HUES6 (cell line): ENCODE measurements at regions not wholly inside any gene's neighbourhood (a gene's known extent, or its start where the extent isn't known, plus 50 kb on each side); places are given as distances from the start of the nearest gene placed in this dataset.

Experiments
- H3K27ac ChIP-seq: 2 replicates; pipeline ENCODE4 v1.7.0; 2013; ENCODE audit warnings: low read depth, mild to moderate bottlenecking, low read length, inconsistent platforms
- H3K27me3 ChIP-seq: 2 replicates; pipeline ENCODE4 v1.6.1; 2013; ENCODE audit warnings: low read length; ENCODE audit not compliant: control insufficient read depth, insufficient read depth
- H3K36me3 ChIP-seq: 2 replicates; pipeline ENCODE4 v1.6.1; 2013; ENCODE audit warnings: low read length; ENCODE audit not compliant: control insufficient read depth, insufficient read depth
- H3K4me1 ChIP-seq: 2 replicates; pipeline ENCODE4 v1.6.1; 2013; ENCODE audit warnings: low read length; ENCODE audit not compliant: control insufficient read depth, insufficient read depth
- H3K4me3 ChIP-seq: 2 replicates; pipeline ENCODE4 v1.5.1; 2013; ENCODE audit warnings: low read depth, low read length
- H3K9ac ChIP-seq: one replicate; pipeline ENCODE4 v1.6.1; 2013; ENCODE audit warnings: mild to moderate bottlenecking, low read length
- H3K9me3 ChIP-seq: 2 replicates; pipeline ENCODE4 v1.6.1; 2013; ENCODE audit warnings: low read depth, low read length; ENCODE audit not compliant: control insufficient read depth, insufficient read depth

GRCh38 chr20:50460115-50460607 lies 50.0 kb upstream of the PTPN1 start:
- Histone ChIP-seq H3K27me3 (no peaks in the 10 kb centered on the region), H3K4me3 (no peak overlapping the region), H3K36me3 (no peaks in the 10 kb centered on the region), H3K4me1 (peaks cover 9% of the 10 kb centered on the region; the same call in 1 of the 2 replicates), H3K9ac (no peak overlapping the region), H3K27ac (no peak overlapping the region), H3K9me3 (no peaks in the 10 kb centered on the region)
